Osteocyte (in vitro differentiated cells): ENCODE measurements at regions not wholly inside any gene's neighbourhood (a gene's known extent, or its start where the extent isn't known, plus 50 kb on each side); places are given as distances from the start of the nearest gene placed in this dataset.
"Not testable (repeated sequence)": the region's sequence is repeated elsewhere in the genome, so short reads cannot be mapped to it uniquely, and the experiment has no call there.

Experiments used
- DNase-seq: peaks from one replicate; pipeline ENCODE4 v3.0.0; 2021; ENCODE audit warnings: mixed read lengths; ENCODE audit not compliant: unreplicated experiment; ENCODE audit errors: extremely low spot score
- H3K27ac Mint-ChIP-seq: one replicate; pipeline ENCODE4 v1.8.0; 2021; ENCODE audit warnings: mild to moderate bottlenecking, mixed read lengths; ENCODE audit not compliant: unreplicated experiment
- H3K27me3 Mint-ChIP-seq: one replicate; pipeline ENCODE4 v1.8.0; 2021; ENCODE audit warnings: mixed read lengths; ENCODE audit not compliant: unreplicated experiment
- H3K36me3 Mint-ChIP-seq: one replicate; pipeline ENCODE4 v1.8.0; 2021; ENCODE audit warnings: mixed read lengths; ENCODE audit not compliant: unreplicated experiment
- H3K4me1 Mint-ChIP-seq: one replicate; pipeline ENCODE4 v1.8.0; 2021; ENCODE audit warnings: mixed read lengths; ENCODE audit not compliant: unreplicated experiment
- H3K4me3 Mint-ChIP-seq: one replicate; pipeline ENCODE4 v1.8.0; 2021; ENCODE audit warnings: mild to moderate bottlenecking, moderate library complexity, mixed read lengths; ENCODE audit not compliant: unreplicated experiment
- H3K9me3 Mint-ChIP-seq: one replicate; pipeline ENCODE4 v1.8.0; 2021; ENCODE audit warnings: mixed read lengths; ENCODE audit not compliant: unreplicated experiment
- CTCF ChIP-seq: fragments of 200-600 bp; sonication (generic); IDR thresholded peaks from 2 replicates; pipeline ENCODE4 v1.5.0; 2021; ENCODE audit warnings: antibody characterized with exemption, mild to moderate bottlenecking, moderate library complexity

- H3K27me3 Mint-ChIP-seq, result peaks cover 22% of the 10 kb centered on the region
- no peak for DNase-seq
- H3K4me3 Mint-ChIP-seq, result no peak overlapping the region
- H3K4me1 Mint-ChIP-seq, result no peaks in the 10 kb centered on the region
- no peaks in the 10 kb centered on the region for H3K36me3 Mint-ChIP-seq
- no peak overlapping the region for H3K27ac Mint-ChIP-seq
- no peaks in the 10 kb centered on the region for H3K9me3 Mint-ChIP-seq
- TF ChIP-seq CTCF, result no peak
Observed at GRCh38 chr16:50449800-50450199, 81.0 kb upstream of the BRD7 start.

- no peak overlapping the region for H3K27ac Mint-ChIP-seq
- no peak for DNase-seq
- H3K36me3 Mint-ChIP-seq, result no peaks in the 10 kb centered on the region
- H3K9me3 Mint-ChIP-seq, result no peaks in the 10 kb centered on the region
- peaks cover 29% of the 10 kb centered on the region for H3K27me3 Mint-ChIP-seq
- no peaks in the 10 kb centered on the region for H3K4me1 Mint-ChIP-seq
- TF ChIP-seq CTCF, result no peak
- H3K4me3 Mint-ChIP-seq, result no peak overlapping the region
Observed at GRCh38 chr16:50448981-50449380, 80.2 kb upstream of the BRD7 start.

GRCh38 chr16:50448522-50448921, 79.7 kb upstream of the BRD7 start:
- H3K4me1 Mint-ChIP-seq, result no peaks in the 10 kb centered on the region
- DNase-seq, result no peak
- H3K27ac Mint-ChIP-seq, result no peak overlapping the region
- peak; percentile 9 for TF ChIP-seq CTCF
- no peak overlapping the region for H3K4me3 Mint-ChIP-seq
- H3K36me3 Mint-ChIP-seq, result no peaks in the 10 kb centered on the region
- peaks cover 34% of the 10 kb centered on the region for H3K27me3 Mint-ChIP-seq
- H3K9me3 Mint-ChIP-seq, result no peaks in the 10 kb centered on the region

GRCh38 chr16:50447386-50447785, 78.6 kb upstream of the BRD7 start:
- H3K4me1 Mint-ChIP-seq, result not testable (repeated sequence)
- peaks cover 34% of the 10 kb centered on the region for H3K27me3 Mint-ChIP-seq

GRCh38 chr16:50446861-50447260, 78.1 kb upstream of the BRD7 start:
- H3K9me3 Mint-ChIP-seq, result no peaks in the 10 kb centered on the region
- DNase-seq, result no peak
- H3K4me1 Mint-ChIP-seq, result no peaks in the 10 kb centered on the region
- H3K27me3 Mint-ChIP-seq, result peaks cover 34% of the 10 kb centered on the region
- H3K36me3 Mint-ChIP-seq, result no peaks in the 10 kb centered on the region
- no peak for TF ChIP-seq CTCF
- no peak overlapping the region for H3K27ac Mint-ChIP-seq
- H3K4me3 Mint-ChIP-seq, result no peak overlapping the region

More at GRCh38 chr16:50447386-50447785, 78.6 kb upstream of the BRD7 start:
- H3K36me3 Mint-ChIP-seq, H3K9me3 Mint-ChIP-seq, DNase-seq, H3K27ac Mint-ChIP-seq, H3K4me3 Mint-ChIP-seq: not testable (repeated sequence)
